ENCODE measurements at regions not wholly inside any gene's neighbourhood (a gene's known extent, or its start where the extent isn't known, plus 50 kb on each side); places are given as distances from the start of the nearest gene placed in this dataset.

- Mint-ChIP-seq H3K36me3 (ENCODE audit: low read depth) (no peaks in the 10 kb centered on the region), H3K9me3 (no peaks in the 10 kb centered on the region), H3K4me3 (no peak overlapping the region), H3K27ac (no peak overlapping the region), H3K27me3 (no peaks in the 10 kb centered on the region), H3K4me1 (no peaks in the 10 kb centered on the region)
- DNase-seq = no peak
- intact Hi-C loops (cut with micrococcal nuclease) = no loop called here
Measured at GRCh38 chr9:18009902-18010301, 431.0 kb downstream of the SH3GL2 start.

GRCh38 chr9:18010492-18010891 lies 431.6 kb downstream of the SH3GL2 start:
- H3K27ac Mint-ChIP-seq = no peak overlapping the region
- H3K4me3 Mint-ChIP-seq = no peak overlapping the region
- H3K9me3 Mint-ChIP-seq = no peaks in the 10 kb centered on the region
- no peak for DNase-seq
- no peaks in the 10 kb centered on the region for H3K36me3 Mint-ChIP-seq (ENCODE audit: low read depth)
- no peaks in the 10 kb centered on the region for H3K4me1 Mint-ChIP-seq
- intact Hi-C loops (cut with micrococcal nuclease) = no loop called here
- H3K27me3 Mint-ChIP-seq = no peaks in the 10 kb centered on the region

- Mint-ChIP-seq H3K9me3 (no peaks in the 10 kb centered on the region), H3K36me3 (ENCODE audit: low read depth) (no peaks in the 10 kb centered on the region), H3K4me1 (no peaks in the 10 kb centered on the region), H3K27me3 (no peaks in the 10 kb centered on the region), H3K27ac (no peak overlapping the region), H3K4me3 (no peak overlapping the region)
- no peak for DNase-seq
- intact Hi-C loops (cut with micrococcal nuclease) = no loop called here
Measured at GRCh38 chr9:18012170-18012569, 433.3 kb downstream of the SH3GL2 start.

- Mint-ChIP-seq H3K27ac (no peak overlapping the region), H3K4me1 (no peaks in the 10 kb centered on the region), H3K4me3 (no peak overlapping the region), H3K27me3 (no peaks in the 10 kb centered on the region), H3K36me3 (ENCODE audit: low read depth) (no peaks in the 10 kb centered on the region), H3K9me3 (no peaks in the 10 kb centered on the region)
- no peak for DNase-seq
- intact Hi-C loops (cut with micrococcal nuclease) = no loop called here
Measured at GRCh38 chr9:18014556-18014955, 435.7 kb downstream of the SH3GL2 start.

- Mint-ChIP-seq H3K9me3 (no peaks in the 10 kb centered on the region), H3K4me3 (no peak overlapping the region), H3K27ac (no peak overlapping the region), H3K27me3 (no peaks in the 10 kb centered on the region), H3K4me1 (no peaks in the 10 kb centered on the region), H3K36me3 (ENCODE audit: low read depth) (no peaks in the 10 kb centered on the region)
- no peak for DNase-seq
- intact Hi-C loops (cut with micrococcal nuclease) = no loop called here
Measured at GRCh38 chr9:18015116-18015515, 436.2 kb downstream of the SH3GL2 start.

- Mint-ChIP-seq H3K4me1 (no peaks in the 10 kb centered on the region), H3K36me3 (ENCODE audit: low read depth) (no peaks in the 10 kb centered on the region), H3K9me3 (no peaks in the 10 kb centered on the region), H3K27ac (no peak overlapping the region), H3K27me3 (no peaks in the 10 kb centered on the region), H3K4me3 (no peak overlapping the region)
- intact Hi-C loops (cut with micrococcal nuclease) = no loop called here
- no peak for DNase-seq
Measured at GRCh38 chr9:18017136-18017535, 438.3 kb downstream of the SH3GL2 start.

- Mint-ChIP-seq H3K4me1 (no peaks in the 10 kb centered on the region), H3K9me3 (no peaks in the 10 kb centered on the region), H3K27me3 (no peaks in the 10 kb centered on the region), H3K4me3 (no peak overlapping the region), H3K36me3 (ENCODE audit: low read depth) (no peaks in the 10 kb centered on the region), H3K27ac (no peak overlapping the region)
- intact Hi-C loops (cut with micrococcal nuclease) = no loop called here
- DNase-seq = no peak
Measured at GRCh38 chr9:18018221-18018620, 439.4 kb downstream of the SH3GL2 start.

- Mint-ChIP-seq H3K4me3 (no peak overlapping the region), H3K4me1 (no peaks in the 10 kb centered on the region), H3K9me3 (no peaks in the 10 kb centered on the region), H3K27ac (no peak overlapping the region), H3K27me3 (no peaks in the 10 kb centered on the region), H3K36me3 (ENCODE audit: low read depth) (no peaks in the 10 kb centered on the region)
- intact Hi-C loops (cut with micrococcal nuclease) = no loop called here
- no peak for DNase-seq
Measured at GRCh38 chr9:18018661-18019060, 439.8 kb downstream of the SH3GL2 start.

GRCh38 chr9:18020121-18020745 lies 441.4 kb downstream of the SH3GL2 start:
- no peaks in the 10 kb centered on the region for H3K4me1 Mint-ChIP-seq
- no peak overlapping the region for H3K27ac Mint-ChIP-seq
- H3K36me3 Mint-ChIP-seq (ENCODE audit: low read depth) = no peaks in the 10 kb centered on the region
- DNase-seq = no peak
- H3K27me3 Mint-ChIP-seq = no peaks in the 10 kb centered on the region
- intact Hi-C loops (cut with micrococcal nuclease) = no loop called here
- H3K9me3 Mint-ChIP-seq = no peaks in the 10 kb centered on the region
- no peak overlapping the region for H3K4me3 Mint-ChIP-seq

GRCh38 chr9:18022642-18023041 lies 443.8 kb downstream of the SH3GL2 start:
- Mint-ChIP-seq H3K27me3 (no peaks in the 10 kb centered on the region), H3K27ac (no peak overlapping the region), H3K36me3 (ENCODE audit: low read depth) (no peaks in the 10 kb centered on the region), H3K4me1 (no peaks in the 10 kb centered on the region), H3K4me3 (no peak overlapping the region), H3K9me3 (no peaks in the 10 kb centered on the region)
- DNase-seq = no peak
- intact Hi-C loops (cut with micrococcal nuclease) = no loop called here

GRCh38 chr9:18023332-18023731 lies 444.5 kb downstream of the SH3GL2 start:
- intact Hi-C loops (cut with micrococcal nuclease) = no loop called here
- Mint-ChIP-seq H3K27ac (no peak overlapping the region), H3K27me3 (no peaks in the 10 kb centered on the region), H3K4me1 (no peaks in the 10 kb centered on the region), H3K36me3 (ENCODE audit: low read depth) (no peaks in the 10 kb centered on the region), H3K9me3 (no peaks in the 10 kb centered on the region), H3K4me3 (no peak overlapping the region)
- DNase-seq = no peak

GRCh38 chr9:18032636-18033035 lies 441.3 kb upstream of the ADAMTSL1 start:
- intact Hi-C loops (cut with micrococcal nuclease) = no loop called here
- Mint-ChIP-seq H3K9me3 (no peaks in the 10 kb centered on the region), H3K4me3 (no peak overlapping the region), H3K4me1 (no peaks in the 10 kb centered on the region), H3K27me3 (no peaks in the 10 kb centered on the region), H3K27ac (no peak overlapping the region), H3K36me3 (ENCODE audit: low read depth) (no peaks in the 10 kb centered on the region)
- DNase-seq = no peak

- H3K4me1 Mint-ChIP-seq = no peaks in the 10 kb centered on the region
- no peak for DNase-seq
- H3K4me3 Mint-ChIP-seq = no peak overlapping the region
- H3K36me3 Mint-ChIP-seq (ENCODE audit: low read depth) = no peaks in the 10 kb centered on the region
- intact Hi-C loops (cut with micrococcal nuclease) = no loop called here
- no peak overlapping the region for H3K27ac Mint-ChIP-seq
- no peaks in the 10 kb centered on the region for H3K27me3 Mint-ChIP-seq
- H3K9me3 Mint-ChIP-seq = no peaks in the 10 kb centered on the region
Measured at GRCh38 chr9:18036422-18037187, 437.3 kb upstream of the ADAMTSL1 start.

- Mint-ChIP-seq H3K9me3 (no peaks in the 10 kb centered on the region), H3K4me3 (no peak overlapping the region), H3K27me3 (no peaks in the 10 kb centered on the region), H3K27ac (no peak overlapping the region), H3K36me3 (ENCODE audit: low read depth) (no peaks in the 10 kb centered on the region), H3K4me1 (no peaks in the 10 kb centered on the region)
- no peak for DNase-seq
- intact Hi-C loops (cut with micrococcal nuclease) = no loop called here
Measured at GRCh38 chr9:18037981-18038380, 436.0 kb upstream of the ADAMTSL1 start.

GRCh38 chr9:18040327-18040726 lies 433.6 kb upstream of the ADAMTSL1 start:
- Mint-ChIP-seq H3K9me3 (no peaks in the 10 kb centered on the region), H3K4me3 (no peak overlapping the region), H3K36me3 (ENCODE audit: low read depth) (no peaks in the 10 kb centered on the region), H3K27me3 (no peaks in the 10 kb centered on the region), H3K4me1 (no peaks in the 10 kb centered on the region), H3K27ac (no peak overlapping the region)
- intact Hi-C loops (cut with micrococcal nuclease) = no loop called here
- no peak for DNase-seq
